ENCODE measurements at regions not wholly inside any gene's neighbourhood (a gene's known extent, or its start where the extent isn't known, plus 50 kb on each side); places are given as distances from the start of the nearest gene placed in this dataset.

DNA sequence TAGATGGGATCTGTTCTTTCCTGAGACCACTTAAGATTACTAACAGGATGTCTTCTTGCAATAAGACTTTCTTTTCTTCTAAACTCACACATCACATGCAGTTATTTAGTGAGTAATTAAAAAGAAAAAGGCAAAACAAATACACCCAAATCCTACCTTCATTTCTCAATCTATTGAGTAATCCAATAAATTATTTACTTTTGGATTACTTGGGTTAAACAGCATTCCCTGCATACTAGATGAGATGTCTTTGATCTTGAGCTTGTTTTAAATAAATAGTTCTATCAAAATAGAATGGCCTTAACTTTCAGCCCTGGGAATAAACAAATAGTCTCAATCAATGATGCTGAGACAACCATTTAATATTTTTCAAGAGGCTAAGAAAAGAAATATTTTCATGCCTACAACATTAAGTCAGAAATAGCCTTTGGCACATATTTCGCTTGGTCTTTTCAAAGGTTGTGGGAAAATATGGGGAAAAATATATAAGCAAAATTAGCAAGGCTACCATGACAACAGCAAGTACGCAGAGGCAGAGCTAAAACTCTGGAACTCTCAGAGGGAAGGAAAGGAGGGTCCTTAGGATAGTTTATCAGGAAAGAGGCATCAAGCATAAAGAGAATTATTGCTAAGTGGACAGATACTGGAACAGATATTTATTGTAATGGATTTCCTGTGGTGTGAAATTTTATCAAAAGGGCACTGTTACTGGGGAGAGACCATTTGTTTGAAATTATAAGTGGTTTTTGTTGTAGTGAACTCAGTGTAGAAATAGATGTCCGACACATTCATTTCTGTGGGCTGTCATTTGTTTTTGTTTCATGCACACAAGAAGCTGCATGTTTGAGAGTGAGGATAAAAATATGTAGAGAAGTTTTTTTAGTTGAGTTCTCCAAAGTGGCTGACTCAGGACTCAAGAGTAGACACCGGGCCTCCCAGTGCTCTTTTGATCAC is 70.2 kb upstream of the CDH6 start:
- no peak for DNase-seq (ENCODE audit: low read depth)
- TF ChIP-seq, protein P1, sequence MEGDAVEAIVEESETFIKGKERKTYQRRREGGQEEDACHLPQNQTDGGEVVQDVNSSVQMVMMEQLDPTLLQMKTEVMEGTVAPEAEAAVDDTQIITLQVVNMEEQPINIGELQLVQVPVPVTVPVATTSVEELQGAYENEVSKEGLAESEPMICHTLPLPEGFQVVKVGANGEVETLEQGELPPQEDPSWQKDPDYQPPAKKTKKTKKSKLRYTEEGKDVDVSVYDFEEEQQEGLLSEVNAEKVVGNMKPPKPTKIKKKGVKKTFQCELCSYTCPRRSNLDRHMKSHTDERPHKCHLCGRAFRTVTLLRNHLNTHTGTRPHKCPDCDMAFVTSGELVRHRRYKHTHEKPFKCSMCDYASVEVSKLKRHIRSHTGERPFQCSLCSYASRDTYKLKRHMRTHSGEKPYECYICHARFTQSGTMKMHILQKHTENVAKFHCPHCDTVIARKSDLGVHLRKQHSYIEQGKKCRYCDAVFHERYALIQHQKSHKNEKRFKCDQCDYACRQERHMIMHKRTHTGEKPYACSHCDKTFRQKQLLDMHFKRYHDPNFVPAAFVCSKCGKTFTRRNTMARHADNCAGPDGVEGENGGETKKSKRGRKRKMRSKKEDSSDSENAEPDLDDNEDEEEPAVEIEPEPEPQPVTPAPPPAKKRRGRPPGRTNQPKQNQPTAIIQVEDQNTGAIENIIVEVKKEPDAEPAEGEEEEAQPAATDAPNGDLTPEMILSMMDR (IDR thresholded peaks at IDR 0.05; ENCODE audit: low read length, missing control alignments), result no peak
- no peak overlapping the region for H3K4me3 ChIP-seq (replicated peaks; ENCODE audit: low read depth, low read length)

DNA sequence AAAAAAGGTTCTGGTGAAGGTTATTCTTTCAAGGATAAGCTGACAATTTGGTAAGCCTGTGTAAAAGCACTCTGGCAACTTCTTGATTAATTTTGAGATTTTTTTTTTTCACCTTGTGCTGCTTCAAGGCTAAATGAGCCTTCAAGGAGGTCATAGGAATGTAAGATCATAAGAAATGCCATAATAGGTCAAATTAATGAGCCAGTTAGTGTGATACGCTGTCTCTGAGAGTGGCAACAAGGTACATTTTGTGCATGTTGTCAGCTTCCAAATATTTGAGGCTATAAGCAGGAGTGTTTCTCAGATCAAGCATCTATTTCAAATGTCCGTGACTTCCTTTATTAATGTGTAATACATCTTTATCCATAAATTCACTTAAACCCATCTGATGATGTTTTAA is 72.3 kb upstream of the CDH6 start:
- no peak for DNase-seq (ENCODE audit: low read depth)
- H3K4me3 ChIP-seq (replicated peaks; ENCODE audit: low read depth, low read length), result no peak overlapping the region
- TF ChIP-seq, protein P1 (IDR thresholded peaks at IDR 0.05; ENCODE audit: low read length, missing control alignments), result no peak

DNA sequence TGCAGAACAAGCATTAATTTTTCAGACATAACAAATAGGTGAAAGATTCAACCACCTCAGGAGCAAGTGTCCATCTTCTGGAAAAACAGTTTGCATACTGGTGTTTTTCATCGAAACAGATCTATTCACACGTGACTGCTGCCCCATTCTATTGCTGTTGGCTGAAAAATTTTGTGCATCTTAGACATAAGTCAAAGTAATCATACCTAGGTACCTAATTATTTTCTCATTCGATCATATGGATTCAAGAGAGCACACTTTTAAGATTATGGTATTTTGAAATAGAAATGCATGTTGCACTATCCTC is 72.9 kb upstream of the CDH6 start:
- H3K4me3 ChIP-seq (replicated peaks; ENCODE audit: low read depth, low read length), result no peak overlapping the region
- TF ChIP-seq, protein P1 (IDR thresholded peaks at IDR 0.05; ENCODE audit: low read length, missing control alignments), result no peak
- DNase-seq (ENCODE audit: low read depth), result no peak

DNA sequence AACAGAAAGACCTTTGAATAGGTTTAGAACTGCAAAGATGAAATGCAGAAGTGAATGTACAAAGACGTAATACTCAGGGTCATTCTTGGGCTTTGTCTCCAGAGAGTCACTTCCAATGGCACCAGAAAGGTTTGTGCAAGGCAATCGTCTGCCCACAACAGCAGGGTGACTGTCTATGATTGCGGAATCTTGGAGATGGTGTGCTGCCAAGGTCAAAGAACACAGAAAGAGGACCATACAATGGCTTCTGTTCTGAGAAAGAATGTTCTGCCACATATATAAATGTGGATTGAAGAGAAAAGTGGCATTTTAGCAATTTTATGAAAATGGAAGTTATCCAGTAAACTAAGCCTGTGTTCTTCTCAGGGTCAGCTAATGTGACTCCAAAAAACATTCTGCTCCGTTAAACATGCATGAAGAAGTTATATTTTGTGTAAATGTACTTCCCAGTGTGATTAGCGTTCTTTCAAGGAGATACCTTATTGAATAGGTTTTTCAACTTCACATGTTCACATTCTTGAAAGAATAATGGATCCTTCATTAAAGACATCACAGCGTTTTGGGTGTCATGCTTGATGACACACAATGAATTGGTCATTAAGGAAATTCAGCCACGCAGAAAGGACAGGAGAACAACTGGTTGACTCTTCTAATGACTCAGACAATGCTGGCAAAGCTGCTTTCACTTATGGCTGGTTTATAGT is 73.4 kb upstream of the CDH6 start:
- TF ChIP-seq, protein P1 (IDR thresholded peaks at IDR 0.05; ENCODE audit: low read length, missing control alignments), result no peak
- no peak for DNase-seq (ENCODE audit: low read depth)
- no peak overlapping the region for H3K4me3 ChIP-seq (replicated peaks; ENCODE audit: low read depth, low read length)

DNA sequence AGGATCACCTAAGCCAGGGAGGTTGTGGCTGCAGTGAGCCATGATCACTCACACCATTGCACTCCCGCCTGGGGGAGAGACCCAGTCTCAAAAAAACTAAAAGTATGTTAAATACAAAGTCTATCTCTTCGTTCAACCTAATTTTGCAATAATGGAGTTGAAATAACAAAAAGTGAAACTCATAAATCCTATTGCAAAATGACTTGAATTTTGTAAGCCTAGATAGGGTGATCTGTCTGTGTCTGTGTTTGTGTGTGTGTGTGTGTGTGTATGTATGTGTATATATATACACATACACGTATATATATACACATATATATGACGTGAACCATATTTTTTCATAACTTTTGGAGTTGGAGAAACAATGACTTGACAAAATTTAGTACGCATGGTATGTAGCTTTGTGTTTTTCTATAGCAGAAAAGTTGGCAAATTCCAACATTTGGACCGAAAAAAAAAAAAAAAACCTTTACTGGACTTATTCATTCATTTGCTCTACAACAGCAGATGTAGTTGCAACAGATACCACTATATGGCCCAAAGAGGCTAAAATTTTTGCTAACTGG is 76.9 kb upstream of the CDH6 start:
- DNase-seq (ENCODE audit: low read depth), result no peak
- no peak overlapping the region for H3K4me3 ChIP-seq (replicated peaks; ENCODE audit: low read depth, low read length)
- TF ChIP-seq, protein P1 (IDR thresholded peaks at IDR 0.05; ENCODE audit: low read length, missing control alignments), result no peak

DNA sequence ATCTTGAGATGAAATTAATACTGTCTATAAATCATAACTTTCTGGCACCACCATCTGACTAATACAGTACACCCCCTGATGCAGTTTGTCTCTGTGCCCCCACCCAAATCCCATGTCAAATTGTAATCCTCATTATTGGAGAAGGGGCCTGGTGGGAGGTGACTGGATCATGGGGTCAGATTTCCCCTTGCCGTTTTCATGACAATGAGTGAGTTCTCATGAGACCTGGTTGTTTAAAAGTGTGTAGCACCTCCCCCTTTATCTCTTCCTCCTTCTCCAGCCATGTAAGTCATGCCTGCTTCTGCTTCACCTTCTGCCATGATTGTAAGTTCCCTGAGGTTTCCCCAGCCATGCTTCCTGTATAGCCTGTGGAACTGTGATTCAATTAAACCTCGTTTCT is 78.7 kb upstream of the CDH6 start:
- DNase-seq (ENCODE audit: low read depth), result no peak
- H3K4me3 ChIP-seq (replicated peaks; ENCODE audit: low read depth, low read length), result no peak overlapping the region
- TF ChIP-seq, protein P1 (IDR thresholded peaks at IDR 0.05; ENCODE audit: low read length, missing control alignments), result no peak

Data from fibroblast of pulmonary artery (primary cell).